GM13976 (cell line): ENCODE measurements at regions not wholly inside any gene's neighbourhood (a gene's known extent, or its start where the extent isn't known, plus 50 kb on each side); places are given as distances from the start of the nearest gene placed in this dataset.

Experiments used
- DNase-seq: peaks from one replicate; pipeline ENCODE4 v3.0.0; 2012; ENCODE audit warnings: low spot score
- in situ Hi-C: fragments of 300-500 bp; cut with MboI; formaldehyde crosslinking; loops from one replicate; pipeline ENCODE4 v1.12.0; 2022; ENCODE audit warnings: low sequenced_read_pairs, mixed read lengths, inconsistent platforms; ENCODE audit not compliant: unreplicated experiment
- TF ChIP-seq, protein P1 (sequence below): IDR thresholded peaks from 2 replicates; pipeline ENCODE4 v1.5.1; 2012; ENCODE audit warnings: borderline replicate concordance, mild to moderate bottlenecking; ENCODE audit not compliant: insufficient read depth; ENCODE audit errors: extremely low read depth, missing control alignments, control extremely low read depth

GRCh38 chr18:25561918-25562317 is 210.0 kb upstream of the ZNF521 start:
- in situ Hi-C loops, result no loop called here
- peak; percentile 32 for DNase-seq
- TF ChIP-seq, protein P1, sequence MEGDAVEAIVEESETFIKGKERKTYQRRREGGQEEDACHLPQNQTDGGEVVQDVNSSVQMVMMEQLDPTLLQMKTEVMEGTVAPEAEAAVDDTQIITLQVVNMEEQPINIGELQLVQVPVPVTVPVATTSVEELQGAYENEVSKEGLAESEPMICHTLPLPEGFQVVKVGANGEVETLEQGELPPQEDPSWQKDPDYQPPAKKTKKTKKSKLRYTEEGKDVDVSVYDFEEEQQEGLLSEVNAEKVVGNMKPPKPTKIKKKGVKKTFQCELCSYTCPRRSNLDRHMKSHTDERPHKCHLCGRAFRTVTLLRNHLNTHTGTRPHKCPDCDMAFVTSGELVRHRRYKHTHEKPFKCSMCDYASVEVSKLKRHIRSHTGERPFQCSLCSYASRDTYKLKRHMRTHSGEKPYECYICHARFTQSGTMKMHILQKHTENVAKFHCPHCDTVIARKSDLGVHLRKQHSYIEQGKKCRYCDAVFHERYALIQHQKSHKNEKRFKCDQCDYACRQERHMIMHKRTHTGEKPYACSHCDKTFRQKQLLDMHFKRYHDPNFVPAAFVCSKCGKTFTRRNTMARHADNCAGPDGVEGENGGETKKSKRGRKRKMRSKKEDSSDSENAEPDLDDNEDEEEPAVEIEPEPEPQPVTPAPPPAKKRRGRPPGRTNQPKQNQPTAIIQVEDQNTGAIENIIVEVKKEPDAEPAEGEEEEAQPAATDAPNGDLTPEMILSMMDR, result no peak

GRCh38 chr18:25560369-25560768 is 208.4 kb upstream of the ZNF521 start:
- TF ChIP-seq, protein P1, result no peak
- in situ Hi-C loops, result no loop called here
- no peak for DNase-seq

DNA sequence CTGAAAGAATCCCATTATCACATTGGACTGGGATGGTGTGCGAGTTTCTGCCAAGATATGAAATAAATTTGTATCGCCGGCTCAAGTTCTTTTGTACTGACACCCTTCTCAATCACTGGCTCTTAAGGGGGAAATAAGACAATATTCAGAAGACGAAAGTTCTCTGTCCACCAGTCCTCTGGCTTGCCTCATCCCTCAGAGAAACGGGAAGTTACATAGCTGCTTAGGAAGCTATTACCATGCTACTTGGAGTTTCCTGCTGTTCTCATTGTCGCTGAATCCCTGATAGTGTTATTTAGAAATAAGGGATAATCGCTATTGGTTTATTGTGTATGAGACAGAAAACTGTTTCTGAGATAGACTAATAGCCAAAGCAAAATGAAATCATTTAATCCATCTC is 205.0 kb upstream of the ZNF521 start:
- TF ChIP-seq, protein P1, result no peak
- in situ Hi-C loops, result no loop called here
- no peak for DNase-seq

- TF ChIP-seq, protein P1, result no peak
- in situ Hi-C loops, result no loop called here
- no peak for DNase-seq
These were observed 201.8 kb upstream of the ZNF521 start for GRCh38 chr18:25553631-25554263.

- DNase-seq, result no peak
- TF ChIP-seq, protein P1, result no peak
- in situ Hi-C loops, result no loop called here
These were observed 192.8 kb upstream of the ZNF521 start for GRCh38 chr18:25544546-25545287.

DNA sequence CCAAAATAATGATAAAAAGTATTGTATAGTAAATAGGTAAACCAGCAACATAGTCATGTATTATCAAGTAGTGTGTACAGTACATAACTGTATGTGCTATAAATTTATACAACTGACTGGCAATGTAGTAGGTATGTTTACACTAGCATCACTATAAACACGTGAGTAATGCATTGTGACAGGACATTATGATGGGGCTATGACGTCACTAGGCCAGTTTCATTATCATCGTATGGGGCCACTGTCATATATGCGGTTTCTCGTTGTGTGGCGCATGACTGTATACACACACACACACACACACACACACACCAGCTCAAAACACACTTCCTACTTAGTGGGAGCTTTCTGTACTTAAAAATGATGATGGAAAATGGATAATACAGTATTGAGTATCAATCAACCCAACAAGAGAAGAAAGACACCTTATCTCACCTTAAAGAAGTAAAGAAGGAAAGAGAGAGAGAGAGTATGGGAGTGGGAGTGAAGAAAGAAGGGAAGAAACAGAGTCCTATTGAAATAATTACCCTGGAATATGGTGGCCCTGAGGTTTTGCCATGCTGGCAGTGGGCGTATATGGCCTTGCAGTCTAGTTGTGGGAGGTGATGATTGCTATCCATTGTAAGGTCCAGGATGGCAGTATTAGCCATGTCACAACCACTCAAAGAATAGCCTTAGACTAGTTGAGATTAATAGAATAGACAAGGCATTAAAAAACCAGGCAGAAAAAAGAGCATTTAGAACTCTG is 186.4 kb upstream of the ZNF521 start:
- no peak for DNase-seq
- in situ Hi-C loops, result no loop called here
- TF ChIP-seq, protein P1, result no peak
